GM21576 (cell line): ENCODE measurements at regions not wholly inside any gene's neighbourhood (a gene's known extent, or its start where the extent isn't known, plus 50 kb on each side); places are given as distances from the start of the nearest gene placed in this dataset.
"Not testable (repeated sequence)": the region's sequence is repeated elsewhere in the genome, so short reads cannot be mapped to it uniquely, and the experiment has no call there.

ENCODE experiments used
- ATAC-seq: cut with Tn5 transposase; IDR thresholded peaks from one replicate; pipeline ENCODE4 v1.9.1; 2021; ENCODE audit warnings: mild to moderate bottlenecking, moderate library complexity; ENCODE audit not compliant: unreplicated experiment

DNA sequence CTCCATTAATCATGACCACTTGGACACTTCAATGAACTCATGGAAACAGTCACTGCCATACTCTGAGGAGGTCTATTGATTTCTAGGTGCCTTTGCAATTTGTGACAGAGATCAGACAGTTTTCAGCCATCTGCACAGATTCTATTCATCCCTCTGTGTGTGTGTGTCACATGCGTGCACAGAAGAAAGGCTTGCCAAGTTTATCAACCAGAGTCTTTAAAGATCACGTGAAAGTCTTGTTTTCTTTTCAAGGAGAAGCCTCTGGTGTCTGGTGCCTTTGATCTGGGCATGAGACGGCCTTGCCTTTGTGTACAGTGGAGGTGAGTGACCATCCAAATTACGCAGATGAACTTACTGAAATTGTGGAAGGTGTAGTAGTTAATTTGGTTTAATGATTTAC is 164.2 kb downstream of the VAPA start:
- no peak for ATAC-seq

DNA sequence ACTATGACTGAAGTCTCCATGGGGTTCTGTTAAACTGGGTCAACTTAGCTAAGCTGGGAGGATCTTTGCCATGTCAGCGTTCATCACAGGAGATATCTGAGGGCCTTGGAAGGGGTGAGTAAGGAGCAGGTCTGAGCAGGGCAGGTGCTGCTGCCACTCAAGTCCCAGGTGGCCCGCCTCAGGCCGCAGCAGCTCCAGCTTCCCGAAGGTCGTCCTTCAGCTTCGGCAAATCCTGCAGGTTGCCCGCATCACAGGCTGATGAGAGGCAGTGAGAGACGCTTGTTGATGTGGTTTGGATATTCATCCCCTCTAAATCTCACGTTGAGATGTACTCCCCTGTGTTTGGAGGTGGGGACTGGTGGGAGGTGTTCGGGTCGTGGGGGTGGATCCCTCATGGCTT is 166.6 kb downstream of the VAPA start:
- ATAC-seq = no peak

DNA sequence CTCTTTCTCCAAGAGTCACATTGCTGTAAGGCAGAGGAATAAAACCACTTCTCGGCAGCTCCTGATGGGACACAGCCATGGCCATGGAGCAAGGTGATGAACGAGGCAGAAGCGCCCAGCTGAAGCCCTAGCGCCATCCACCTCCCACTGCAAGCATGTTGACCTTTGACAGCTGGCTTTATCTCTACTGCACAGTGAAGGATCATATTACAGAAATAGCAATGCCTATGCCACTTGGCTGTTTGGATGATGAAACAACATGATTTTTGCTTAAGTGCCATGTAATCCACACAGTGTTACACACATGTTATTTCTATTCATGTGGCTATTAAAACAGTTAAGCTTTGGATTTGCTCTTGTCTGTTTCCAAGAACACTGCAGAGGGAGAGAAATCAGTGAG is 167.7 kb downstream of the VAPA start:
- ATAC-seq = no peak

DNA sequence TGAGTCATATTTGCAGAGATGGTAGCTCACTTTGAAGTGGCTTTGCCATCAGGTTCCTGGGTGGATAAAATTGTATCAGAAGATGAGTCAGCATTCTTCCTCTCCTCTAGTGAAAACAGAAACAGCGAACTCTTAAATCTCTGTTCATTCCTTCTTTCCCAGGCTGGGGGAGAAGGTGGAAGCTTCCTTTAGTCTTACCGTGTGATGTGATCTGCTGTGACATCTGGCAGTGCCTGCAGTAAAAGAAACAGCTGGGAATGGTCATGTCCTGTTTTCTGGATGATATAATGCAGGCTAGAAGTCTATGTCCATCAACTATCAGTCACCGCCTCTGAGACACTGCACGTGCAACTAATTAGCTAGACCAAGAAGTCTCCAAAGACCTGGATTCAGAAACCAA is 171.6 kb downstream of the VAPA start:
- ATAC-seq = no peak

DNA sequence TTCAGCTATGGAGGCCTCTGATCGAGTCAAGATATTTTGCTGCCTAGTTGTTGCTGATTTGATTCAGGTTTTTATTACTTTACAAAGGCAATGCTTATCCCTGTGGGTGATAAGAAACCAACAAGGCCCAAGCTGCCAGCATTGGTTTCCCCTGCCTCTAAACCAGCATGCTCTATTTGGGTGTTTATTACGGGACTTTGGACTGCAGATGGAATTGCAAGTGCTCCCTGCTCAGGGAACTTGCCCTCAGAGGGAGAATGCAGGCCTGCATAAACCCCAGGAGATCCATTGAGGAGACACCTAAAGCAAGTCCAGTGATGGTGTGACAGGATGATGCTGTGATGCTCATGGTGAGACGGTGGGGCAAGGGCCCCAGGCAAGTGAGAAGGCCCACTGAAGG is 172.1 kb downstream of the VAPA start:
- no peak for ATAC-seq

DNA sequence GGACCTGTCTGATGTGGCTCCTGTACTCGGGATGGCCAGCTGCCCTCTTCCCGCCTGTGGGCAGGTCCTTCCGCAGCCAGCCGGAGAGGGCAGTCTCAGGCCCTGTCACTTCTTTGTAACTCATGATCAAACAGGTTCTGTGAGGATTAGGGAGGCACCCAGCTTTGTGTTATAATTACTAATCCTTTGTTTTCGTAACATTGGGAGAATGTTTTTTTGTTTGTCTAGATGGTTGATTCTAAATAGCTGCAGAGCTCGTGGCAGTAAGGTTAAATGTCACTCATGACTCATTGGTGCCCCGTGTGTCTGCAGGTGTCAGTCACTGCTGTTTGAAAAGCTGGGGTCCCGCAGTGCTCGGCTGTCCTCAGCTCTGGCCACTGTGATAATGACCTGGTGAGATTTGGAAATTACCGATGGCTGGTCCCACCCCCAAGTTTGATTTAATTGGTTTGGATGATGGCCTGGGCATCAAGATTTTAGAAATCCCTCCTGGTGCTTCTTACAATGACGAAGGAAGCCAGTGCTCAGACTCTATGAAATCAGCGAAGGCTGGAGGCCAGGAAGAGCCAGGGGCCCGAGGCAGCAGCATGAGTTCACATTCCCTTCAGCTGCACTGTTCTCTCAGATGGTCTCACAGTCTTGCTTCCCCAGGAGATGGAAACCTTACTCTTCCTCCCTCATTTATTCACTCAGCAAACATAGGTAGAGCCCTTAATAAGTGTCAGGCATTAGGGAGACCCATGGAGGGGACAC is 172.8 kb downstream of the VAPA start:
- ATAC-seq = no peak

DNA sequence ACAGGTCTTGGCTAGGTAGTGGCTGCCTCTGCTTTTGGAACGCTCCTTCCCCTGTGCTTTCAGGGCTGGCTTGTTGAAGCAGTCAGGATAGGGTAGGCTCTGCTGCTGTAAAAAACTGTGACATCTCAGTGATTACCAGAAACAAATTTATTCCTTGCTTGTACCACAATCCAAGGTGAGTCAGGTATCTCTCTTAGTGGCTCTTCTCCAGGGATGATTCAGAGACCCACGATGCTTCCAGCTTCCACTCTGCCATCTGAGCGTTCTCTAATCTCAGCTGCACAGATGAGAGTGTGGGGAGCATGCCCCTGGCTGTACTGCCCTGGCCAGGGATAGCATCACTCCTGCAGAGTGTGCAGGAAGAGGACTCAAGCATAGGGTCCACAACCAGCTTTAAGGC is 174.9 kb downstream of the VAPA start:
- no peak for ATAC-seq

DNA sequence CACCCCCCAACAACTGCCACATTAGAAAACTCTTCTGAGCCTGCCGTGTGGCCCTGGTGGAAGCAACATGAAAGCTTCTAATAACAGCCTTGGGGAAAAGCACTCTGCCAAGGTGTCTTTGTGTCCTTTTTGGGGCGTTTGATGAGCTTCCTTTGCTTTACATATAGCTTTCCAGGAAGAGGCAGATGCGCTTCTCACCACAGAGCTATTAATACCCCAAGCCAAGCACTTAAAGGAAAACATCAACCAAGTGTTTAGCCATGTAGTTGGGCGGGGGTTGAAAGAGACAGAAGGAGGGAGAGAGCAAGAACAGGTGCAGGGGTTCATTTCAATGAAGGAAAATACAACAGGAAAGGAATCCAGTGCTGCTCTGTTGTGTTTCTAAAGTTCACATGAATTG is 176.1 kb downstream of the VAPA start:
- ATAC-seq = no peak

DNA sequence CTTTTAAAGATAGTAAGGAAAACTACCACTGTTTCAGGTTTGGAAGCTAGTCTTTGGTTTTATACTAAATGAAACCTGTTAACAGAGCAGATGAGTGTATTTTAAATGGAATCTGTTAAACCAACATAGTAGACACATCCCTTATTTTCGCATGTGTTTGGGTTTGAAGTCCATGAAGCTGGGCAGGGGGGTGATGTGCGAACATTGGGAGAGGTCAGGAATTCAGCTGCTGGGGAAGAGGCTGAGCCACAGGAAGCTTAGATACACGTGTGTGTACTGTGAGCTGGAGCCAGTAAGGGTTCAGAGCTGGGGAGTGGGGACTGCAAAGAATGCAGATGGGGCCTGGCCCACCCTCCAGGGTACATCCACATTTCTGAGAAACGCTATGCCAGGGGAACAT is 176.9 kb downstream of the VAPA start:
- no peak for ATAC-seq

DNA sequence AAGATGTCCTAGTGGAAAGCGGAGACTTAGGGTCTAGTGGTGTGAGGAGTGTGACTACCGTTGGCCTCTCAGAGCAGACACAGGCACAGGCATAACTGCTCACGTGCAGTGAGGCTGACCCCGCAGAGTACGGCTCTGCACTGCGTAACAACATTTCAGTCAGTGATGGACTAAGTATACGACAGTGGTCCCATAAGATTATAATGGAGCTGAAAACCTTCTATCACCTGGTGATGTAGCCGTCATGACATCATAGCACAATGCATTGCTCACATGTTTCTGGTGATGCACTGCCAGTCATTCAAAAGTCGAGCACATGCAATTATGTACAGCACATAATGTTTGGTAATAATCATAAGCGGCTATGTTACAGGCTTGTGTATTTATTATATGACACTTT is 179.6 kb downstream of the VAPA start:
- no peak for ATAC-seq

DNA sequence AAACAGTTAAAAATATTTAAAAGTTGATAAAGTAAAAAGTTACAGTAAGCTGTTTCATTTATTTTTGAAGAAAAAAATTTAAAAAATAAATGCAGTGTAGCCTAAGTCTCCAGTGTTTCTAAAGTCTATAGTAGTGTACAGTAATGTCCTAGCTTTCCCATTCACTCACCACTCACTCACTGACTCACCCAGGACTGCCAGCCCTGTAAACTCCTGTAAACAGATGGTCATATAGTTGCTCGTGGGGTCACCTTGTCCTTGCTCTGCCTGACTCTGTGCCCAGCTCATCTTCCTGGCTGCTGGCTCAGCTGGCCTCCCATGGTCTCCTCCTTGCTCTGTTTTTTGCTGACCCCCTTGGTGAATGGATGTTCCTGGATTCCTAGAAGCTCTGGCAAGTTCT is 180.3 kb downstream of the VAPA start:
- no peak for ATAC-seq

DNA sequence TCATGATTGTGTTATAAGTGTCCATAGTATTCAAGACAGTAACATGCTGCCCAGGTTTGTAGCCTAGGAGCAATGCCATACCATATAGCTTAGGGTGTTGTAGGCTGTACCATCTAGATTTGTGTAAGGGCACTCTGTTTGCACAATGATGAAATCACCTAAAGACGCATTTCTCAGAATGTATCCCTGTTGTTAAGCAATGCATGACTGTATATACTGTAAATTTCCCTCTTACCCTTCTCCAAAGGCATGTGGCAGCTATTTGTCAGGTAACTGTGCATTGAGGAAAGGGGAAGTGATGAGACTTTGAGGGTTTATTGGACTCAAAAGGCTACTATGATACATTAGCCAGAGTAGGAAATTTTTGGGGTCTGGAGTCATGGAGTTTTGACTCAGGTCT is 180.8 kb downstream of the VAPA start:
- ATAC-seq = no peak

DNA sequence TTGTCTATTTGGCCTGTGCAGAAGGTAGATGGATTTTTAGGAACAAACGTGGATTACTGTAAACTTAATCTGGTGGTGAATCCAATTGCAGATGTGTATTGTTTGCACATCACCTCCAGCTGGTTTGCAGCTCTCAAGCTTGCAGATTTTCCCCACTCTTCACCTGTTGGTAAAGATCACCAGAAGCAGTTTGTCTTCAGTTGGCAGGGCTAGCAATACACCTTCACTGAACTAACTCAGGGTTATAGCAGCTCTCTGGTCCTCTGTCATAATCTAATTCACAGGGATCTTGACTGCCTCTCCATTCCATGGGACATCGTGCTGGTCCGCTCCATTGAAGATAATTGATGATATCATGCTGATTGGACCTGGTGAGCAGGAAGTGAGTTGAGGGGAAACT is 181.5 kb downstream of the VAPA start:
- no peak for ATAC-seq

DNA sequence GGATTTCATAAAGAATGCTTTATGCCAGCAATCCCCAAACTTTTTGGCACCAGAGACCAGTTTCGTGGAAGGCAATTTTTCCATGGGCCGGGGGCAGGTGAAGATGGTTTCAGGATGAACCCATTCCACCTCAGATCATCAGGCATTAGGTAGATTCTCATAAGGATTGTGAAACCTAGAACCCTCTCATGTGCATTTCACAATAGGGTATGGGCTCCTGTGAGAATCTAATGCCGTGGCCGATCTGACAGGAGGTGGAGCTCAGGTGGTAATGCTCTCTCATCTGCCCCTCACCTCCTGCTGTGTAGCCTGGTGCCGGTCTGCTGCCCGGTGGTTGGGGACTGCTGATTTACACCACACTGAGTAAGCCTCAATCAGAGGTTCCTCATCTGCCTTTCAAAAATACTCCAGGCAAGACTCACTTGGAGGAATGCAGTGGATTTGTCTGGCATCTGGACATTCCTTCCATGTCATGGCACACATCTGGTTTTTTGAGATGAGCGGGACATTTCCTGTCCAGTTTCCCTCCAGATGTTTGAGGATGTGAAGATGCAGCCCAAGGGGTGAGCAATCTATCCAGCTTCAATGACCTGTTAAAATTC is 185.8 kb downstream of the VAPA start:
- no peak for ATAC-seq

DNA sequence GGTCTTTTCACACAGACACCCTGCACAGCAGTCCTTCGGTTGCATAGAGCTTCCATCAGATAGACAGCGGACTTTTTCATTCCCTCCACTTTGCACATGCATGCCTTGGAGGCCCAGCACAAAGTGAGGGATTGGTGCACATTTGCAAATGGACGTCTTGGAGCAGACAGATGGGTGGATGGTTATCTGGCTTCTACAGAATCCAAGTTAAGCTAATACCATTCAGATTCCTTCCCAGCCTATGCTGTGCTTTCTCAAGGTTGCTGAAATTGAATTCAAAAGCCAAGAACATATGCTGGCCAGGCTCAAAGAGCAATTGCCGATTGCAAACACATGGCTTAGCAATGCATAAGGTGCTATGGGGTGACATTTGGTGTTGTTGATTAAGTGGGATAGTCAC is 186.4 kb downstream of the VAPA start:
- no peak for ATAC-seq

DNA sequence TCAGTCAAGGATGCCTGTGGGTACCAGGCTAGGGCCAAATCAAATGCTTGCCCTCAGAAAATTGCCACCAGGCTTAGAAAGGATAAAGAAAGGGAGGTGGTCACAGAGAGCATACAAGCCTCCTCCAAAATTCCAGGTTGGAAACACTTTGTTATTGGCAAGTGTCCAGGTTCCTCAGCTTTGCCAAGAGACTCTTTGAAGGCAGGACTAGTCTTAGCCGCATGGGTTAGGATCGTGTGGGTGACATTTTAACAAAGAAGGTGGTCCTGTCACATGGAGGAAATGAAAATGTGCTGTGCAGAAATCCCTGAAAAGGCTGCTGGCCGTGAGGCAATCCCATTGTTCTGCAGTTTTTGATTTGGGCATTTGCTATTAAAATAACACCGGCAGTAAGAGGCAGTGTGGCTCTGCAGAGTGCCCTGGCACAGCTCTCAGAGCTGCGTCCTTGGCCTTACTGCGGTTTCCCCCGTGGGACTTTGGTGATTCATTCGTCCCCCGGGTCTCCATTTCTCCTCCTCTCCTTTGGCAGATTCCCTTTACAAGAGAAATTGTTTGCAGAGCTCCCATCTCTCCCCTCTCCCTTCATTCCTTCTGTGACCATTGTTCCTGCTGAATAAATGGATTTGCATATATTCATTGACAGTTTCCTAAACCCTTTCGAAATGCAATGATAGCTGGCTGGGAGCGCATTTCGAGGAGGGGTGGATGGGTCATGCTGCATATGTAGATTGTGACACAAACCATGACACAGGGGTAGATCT is 187.3 kb downstream of the VAPA start:
- ATAC-seq = no peak

DNA sequence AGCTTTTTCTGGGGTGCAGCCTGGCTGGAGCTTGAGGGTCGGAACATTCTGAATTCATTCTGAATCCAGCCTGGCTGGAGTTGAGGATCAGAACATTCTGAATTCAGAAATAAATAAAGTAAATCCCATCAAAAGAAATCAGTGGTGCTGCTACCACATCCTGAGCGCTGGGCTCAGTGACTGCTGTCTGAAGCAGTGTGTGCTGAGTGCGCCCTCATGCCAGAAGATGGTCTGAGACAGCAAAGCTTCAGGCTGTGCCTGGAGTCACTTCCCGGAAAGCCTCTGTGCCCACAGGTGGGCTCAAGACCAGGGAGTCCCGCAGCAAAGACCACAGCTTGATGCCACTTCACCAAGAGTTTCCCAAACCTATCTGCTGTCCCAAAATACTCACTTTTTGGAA is 187.9 kb downstream of the VAPA start:
- no peak for ATAC-seq

DNA sequence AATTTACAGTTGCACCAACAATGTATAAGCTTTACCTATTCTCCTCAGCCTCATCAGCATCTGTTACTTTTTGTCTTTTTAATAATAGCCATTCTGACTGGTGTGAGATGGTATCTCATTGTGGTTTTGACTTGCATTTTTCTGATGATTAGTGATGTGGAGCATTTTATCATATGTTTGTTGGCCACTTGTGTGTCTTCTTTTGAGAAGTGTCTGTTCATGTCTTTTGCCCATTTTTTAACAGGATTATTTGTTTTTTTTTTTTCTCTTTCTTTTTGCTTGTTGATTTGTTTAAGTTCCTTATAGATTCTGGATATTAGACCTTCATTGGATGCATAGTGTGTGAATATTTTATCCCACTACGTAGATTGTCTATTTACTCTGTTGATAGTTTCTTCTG is 191.3 kb downstream of the VAPA start:
- not testable (repeated sequence) for ATAC-seq

DNA sequence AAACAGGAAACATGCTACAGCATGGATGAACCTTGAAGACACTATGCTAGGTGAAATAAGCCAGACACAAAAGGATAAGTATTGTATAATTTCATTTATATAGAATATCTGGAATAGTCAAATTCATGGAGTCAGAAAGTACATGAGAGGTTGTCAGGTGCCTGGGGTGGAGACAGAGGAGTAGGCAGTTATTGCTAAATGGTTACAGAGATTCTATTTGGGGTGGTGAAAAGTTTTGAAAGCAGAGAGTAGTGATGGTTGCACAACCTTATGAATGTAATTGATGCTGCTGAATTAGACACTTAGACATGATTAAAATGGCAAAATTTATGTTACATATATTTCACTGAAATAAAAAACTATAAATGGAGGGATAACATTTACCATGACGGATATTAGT is 197.4 kb downstream of the VAPA start:
- no peak for ATAC-seq

DNA sequence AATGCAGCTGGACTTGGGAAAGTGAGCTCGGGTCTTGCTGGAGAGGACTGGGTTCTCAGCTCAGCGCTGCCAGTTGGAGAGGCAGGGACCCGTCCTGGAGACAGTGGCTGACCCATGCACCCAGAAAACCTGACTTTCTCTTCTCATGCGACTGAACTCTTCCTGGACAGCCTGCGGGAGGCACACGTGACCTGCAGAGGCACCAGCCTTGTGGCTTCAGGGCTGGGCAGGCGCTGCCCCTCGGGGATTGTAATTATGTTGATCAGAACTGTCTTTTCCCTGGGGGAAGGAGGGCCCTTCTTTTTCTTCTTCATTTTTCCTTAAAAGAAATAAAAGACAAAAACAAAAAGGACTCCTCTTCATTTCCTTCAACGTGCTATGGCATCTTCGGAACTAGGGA is 198.1 kb downstream of the VAPA start:
- ATAC-seq = no peak

DNA sequence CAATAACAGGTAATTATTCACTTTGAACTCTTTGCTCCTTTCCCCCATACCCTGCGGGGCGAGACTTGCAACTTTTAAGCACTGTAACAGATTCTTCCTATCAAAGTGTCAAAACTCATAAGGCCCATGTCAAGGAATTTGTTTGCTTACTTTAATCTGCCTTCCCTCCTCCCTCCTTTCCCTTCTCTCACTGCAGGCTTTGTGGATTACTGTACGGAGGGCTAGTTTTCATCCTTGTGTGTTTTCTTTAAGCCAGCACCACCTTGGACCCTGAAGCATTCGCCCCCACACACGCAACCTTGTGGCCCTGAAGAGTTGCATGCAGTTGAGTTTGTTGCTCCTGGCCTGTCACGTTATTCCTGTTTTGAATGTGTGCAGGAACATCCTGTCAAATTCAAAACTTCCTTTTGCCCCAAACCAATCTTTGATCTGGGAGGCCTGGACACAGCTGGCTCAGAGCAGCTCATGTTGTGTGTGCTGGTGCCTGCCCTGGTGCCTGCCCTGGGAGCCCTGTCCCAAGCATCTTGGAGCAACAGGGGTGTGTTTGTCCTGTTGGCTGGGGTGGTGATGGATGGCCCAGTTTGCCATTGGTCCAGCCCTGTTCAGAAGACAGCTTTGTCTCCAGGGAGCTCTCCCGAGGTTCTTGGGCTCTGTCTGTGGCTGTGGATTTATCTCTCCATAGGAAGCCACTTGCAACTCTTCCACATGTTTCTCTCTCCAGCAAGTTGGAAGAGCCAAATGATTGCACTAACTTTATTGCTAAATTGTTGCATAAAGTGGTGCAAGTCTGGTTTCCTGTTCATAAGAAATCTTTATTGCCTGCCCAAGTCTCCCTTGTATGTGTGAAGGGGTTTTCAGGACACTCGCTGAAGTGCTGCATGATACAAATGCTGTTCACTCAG is 199.6 kb downstream of the VAPA start:
- no peak for ATAC-seq
